ENCODE measurements at regions not wholly inside any gene's neighbourhood (a gene's known extent, or its start where the extent isn't known, plus 50 kb on each side); places are given as distances from the start of the nearest gene placed in this dataset.

GRCh38 chr13:99866781-99867180 is 104.8 kb downstream of the ZIC5 start:
- intact Hi-C loops (cut with DNase I; ENCODE audit: low total_unique reads) = no loop called here
- no peak for DNase-seq
- TF ChIP-seq, protein P1, sequence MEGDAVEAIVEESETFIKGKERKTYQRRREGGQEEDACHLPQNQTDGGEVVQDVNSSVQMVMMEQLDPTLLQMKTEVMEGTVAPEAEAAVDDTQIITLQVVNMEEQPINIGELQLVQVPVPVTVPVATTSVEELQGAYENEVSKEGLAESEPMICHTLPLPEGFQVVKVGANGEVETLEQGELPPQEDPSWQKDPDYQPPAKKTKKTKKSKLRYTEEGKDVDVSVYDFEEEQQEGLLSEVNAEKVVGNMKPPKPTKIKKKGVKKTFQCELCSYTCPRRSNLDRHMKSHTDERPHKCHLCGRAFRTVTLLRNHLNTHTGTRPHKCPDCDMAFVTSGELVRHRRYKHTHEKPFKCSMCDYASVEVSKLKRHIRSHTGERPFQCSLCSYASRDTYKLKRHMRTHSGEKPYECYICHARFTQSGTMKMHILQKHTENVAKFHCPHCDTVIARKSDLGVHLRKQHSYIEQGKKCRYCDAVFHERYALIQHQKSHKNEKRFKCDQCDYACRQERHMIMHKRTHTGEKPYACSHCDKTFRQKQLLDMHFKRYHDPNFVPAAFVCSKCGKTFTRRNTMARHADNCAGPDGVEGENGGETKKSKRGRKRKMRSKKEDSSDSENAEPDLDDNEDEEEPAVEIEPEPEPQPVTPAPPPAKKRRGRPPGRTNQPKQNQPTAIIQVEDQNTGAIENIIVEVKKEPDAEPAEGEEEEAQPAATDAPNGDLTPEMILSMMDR (IDR thresholded peaks at IDR 0.05) = no peak
- TF ChIP-seq EP300 (IDR thresholded peaks at IDR 0.05) (no peak), POLR2AphosphoS5 (IDR thresholded peaks at IDR 0.05) (no peak), POLR2A (IDR thresholded peaks at IDR 0.05) (no peak)
- no peak overlapping the region for H3K4me3 ChIP-seq
- H3K36me3 ChIP-seq = peaks cover 0 to 9% (median 0%) of the 10 kb centered on the region in 4 donors
- H3K27ac ChIP-seq = no peak overlapping the region
- no peaks in the 10 kb centered on the region for H3K27me3 ChIP-seq
- H3K9me3 ChIP-seq = no peaks in the 10 kb centered on the region
- H3K4me1 ChIP-seq = no peaks in the 10 kb centered on the region
- WGBS, 5 donors = 95 to 98% (median 96%) methylated on average over 7 of the region's 7 CpGs

DNA sequence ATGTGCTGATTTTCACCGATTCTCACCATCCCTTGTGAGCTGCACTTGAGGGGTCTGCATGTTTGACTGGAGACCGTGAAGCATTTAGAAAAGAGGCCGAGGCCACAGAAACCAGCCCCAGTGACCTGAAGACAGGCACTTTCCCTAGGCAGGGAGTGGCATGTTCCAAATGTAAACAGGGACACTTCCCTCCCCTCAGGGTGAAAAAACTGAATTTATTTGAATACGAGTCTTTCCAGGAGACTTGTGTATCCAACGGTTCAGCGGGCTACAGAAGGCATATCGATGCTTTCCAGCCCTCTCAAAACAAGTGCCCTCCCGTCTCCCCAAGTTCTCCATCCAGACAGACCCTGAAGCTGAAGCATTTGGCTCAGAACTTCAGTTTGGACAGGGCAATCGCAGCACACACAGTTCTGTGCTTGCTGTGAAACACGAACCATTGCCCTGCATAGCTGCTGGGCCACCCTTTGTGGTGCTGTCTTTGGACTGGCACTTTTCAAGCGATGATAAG is 106.1 kb downstream of the ZIC5 start:
- TF ChIP-seq POLR2A (IDR thresholded peaks at IDR 0.05) (no peak), EP300 (IDR thresholded peaks at IDR 0.05) (no peak), POLR2AphosphoS5 (IDR thresholded peaks at IDR 0.05) (no peak)
- TF ChIP-seq, protein P1 (IDR thresholded peaks at IDR 0.05) = no peak
- H3K4me3 ChIP-seq = no peak overlapping the region
- no peak overlapping the region for H3K27ac ChIP-seq
- H3K27me3 ChIP-seq = no peaks in the 10 kb centered on the region
- peaks cover 0 to 9% (median 0%) of the 10 kb centered on the region in 4 donors for H3K36me3 ChIP-seq
- no peak for DNase-seq
- no peaks in the 10 kb centered on the region for H3K9me3 ChIP-seq
- H3K4me1 ChIP-seq = no peaks in the 10 kb centered on the region
- intact Hi-C loops (cut with DNase I; ENCODE audit: low total_unique reads) = no loop called here
- 81 to 90% (median 83%) methylated on average over 10 to 11 of the region's 11 CpGs for WGBS, 5 donors

- peaks cover 0 to 9% (median 0%) of the 10 kb centered on the region in 4 donors for H3K36me3 ChIP-seq
- no peak for DNase-seq
- H3K4me1 ChIP-seq = no peaks in the 10 kb centered on the region
- no peak for TF ChIP-seq POLR2A (IDR thresholded peaks at IDR 0.05)
- TF ChIP-seq EP300 (IDR thresholded peaks at IDR 0.05) = no peak
- TF ChIP-seq, protein P1 (IDR thresholded peaks at IDR 0.05) = no peak
- no peak for TF ChIP-seq POLR2AphosphoS5 (IDR thresholded peaks at IDR 0.05)
- H3K27me3 ChIP-seq = no peaks in the 10 kb centered on the region
- 74 to 83% (median 77%) methylated on average over 10 of the region's 10 CpGs for WGBS, 5 donors
- no peak overlapping the region for H3K27ac ChIP-seq
- H3K4me3 ChIP-seq = no peak overlapping the region
- no peaks in the 10 kb centered on the region for H3K9me3 ChIP-seq
- intact Hi-C loops (cut with DNase I; ENCODE audit: low total_unique reads) = no loop called here
These were observed 107.0 kb downstream of the ZIC5 start for GRCh38 chr13:99864627-99864990.

DNA sequence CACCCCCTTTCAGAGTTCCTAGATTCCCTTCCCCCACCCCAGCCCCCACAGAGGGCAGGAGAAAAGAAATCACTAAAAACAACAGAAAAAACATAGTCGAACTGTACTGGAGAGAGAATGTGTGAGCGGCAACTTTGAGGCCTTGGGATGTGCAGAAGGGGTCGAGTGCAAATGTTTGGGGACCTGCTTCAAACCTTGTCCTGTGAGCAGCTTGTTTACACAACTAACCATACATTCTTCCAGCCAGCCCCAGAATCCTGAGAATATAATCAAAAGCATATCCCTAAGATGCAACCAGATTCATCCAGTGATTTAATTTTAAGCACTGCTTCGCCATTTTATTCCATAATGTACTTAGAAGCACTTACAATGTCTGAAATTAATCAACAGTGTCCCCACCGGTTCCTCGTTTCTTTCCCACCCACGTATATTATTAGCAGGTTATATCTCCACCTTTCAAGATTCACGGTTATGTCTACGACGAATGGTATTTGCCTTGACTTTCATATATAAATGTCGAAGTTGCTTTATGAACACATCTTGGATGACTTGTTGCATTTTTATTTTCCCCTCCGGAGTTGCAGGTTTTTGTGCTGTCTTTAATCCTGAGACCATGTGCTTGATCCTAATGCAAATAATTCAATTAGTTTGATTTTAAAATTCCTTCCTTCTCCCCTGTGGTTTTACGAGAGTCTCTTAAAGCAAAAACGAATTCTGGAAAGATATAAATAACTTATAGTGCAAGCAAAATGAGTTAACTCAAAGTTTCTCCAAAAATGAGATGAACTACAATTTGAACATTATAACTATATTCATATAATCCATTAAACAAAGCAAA is 107.6 kb downstream of the ZIC5 start:
- H3K4me3 ChIP-seq = no peak overlapping the region
- intact Hi-C loops (cut with DNase I; ENCODE audit: low total_unique reads) = no loop called here
- WGBS, 5 donors = 84 to 87% (median 86%) methylated on average over 14 of the region's 14 CpGs
- H3K27me3 ChIP-seq = no peaks in the 10 kb centered on the region
- no peak overlapping the region for H3K27ac ChIP-seq
- DNase-seq = no peak
- H3K9me3 ChIP-seq = no peaks in the 10 kb centered on the region
- TF ChIP-seq EP300 (IDR thresholded peaks at IDR 0.05) = no peak
- TF ChIP-seq POLR2A (IDR thresholded peaks at IDR 0.05) = no peak
- TF ChIP-seq, protein P1 (IDR thresholded peaks at IDR 0.05) = no peak
- no peak for TF ChIP-seq POLR2AphosphoS5 (IDR thresholded peaks at IDR 0.05)
- H3K36me3 ChIP-seq = peaks cover 0 to 9% (median 0%) of the 10 kb centered on the region in 4 donors
- no peaks in the 10 kb centered on the region for H3K4me1 ChIP-seq
